GM18861 (cell line): ENCODE measurements at regions not wholly inside any gene's neighbourhood (a gene's known extent, or its start where the extent isn't known, plus 50 kb on each side); places are given as distances from the start of the nearest gene placed in this dataset.
"Not testable (repeated sequence)": the region's sequence is repeated elsewhere in the genome, so short reads cannot be mapped to it uniquely, and the experiment has no call there.

Experiments used
- ATAC-seq: cut with Tn5 transposase; IDR thresholded peaks from one replicate; pipeline ENCODE4 v1.9.1; 2021; ENCODE audit not compliant: unreplicated experiment

GRCh38 chr1:104136621-104137020 is 386.9 kb downstream of the AMY1C start:
- ATAC-seq: no peak

- ATAC-seq: no peak
Measured at GRCh38 chr1:104156738-104157137, 407.0 kb downstream of the AMY1C start.

- no peak for ATAC-seq
Measured at GRCh38 chr1:104163912-104164476, 414.3 kb downstream of the AMY1C start.

GRCh38 chr1:104172243-104172681 is 422.6 kb downstream of the AMY1C start:
- no peak for ATAC-seq

GRCh38 chr1:104182251-104182650 is 432.6 kb downstream of the AMY1C start:
- no peak for ATAC-seq

GRCh38 chr1:104189207-104189606 is 439.5 kb downstream of the AMY1C start:
- ATAC-seq: no peak

GRCh38 chr1:104190821-104191220 is 441.1 kb downstream of the AMY1C start:
- no peak for ATAC-seq

GRCh38 chr1:104195395-104195794 is 445.7 kb downstream of the AMY1C start:
- ATAC-seq: no peak

GRCh38 chr1:104196136-104196535 is 446.4 kb downstream of the AMY1C start:
- no peak for ATAC-seq

- no peak for ATAC-seq
Measured at GRCh38 chr1:104197516-104197915, 447.8 kb downstream of the AMY1C start.

- ATAC-seq: no peak
Measured at GRCh38 chr1:104212239-104212638, 462.5 kb downstream of the AMY1C start.

GRCh38 chr1:104217395-104217986 is 467.8 kb downstream of the AMY1C start:
- not testable (repeated sequence) for ATAC-seq

- ATAC-seq: no peak
Measured at GRCh38 chr1:104229860-104230259, 480.2 kb downstream of the AMY1C start.

GRCh38 chr1:104231676-104232075 is 482.0 kb downstream of the AMY1C start:
- ATAC-seq: no peak

- ATAC-seq: no peak
Measured at GRCh38 chr1:104235141-104235540, 485.4 kb downstream of the AMY1C start.

- no peak for ATAC-seq
Measured at GRCh38 chr1:104238991-104239390, 489.3 kb downstream of the AMY1C start.

GRCh38 chr1:104248385-104248784 is 498.7 kb downstream of the AMY1C start:
- ATAC-seq: no peak

GRCh38 chr1:104259481-104259880 is 509.8 kb downstream of the AMY1C start:
- ATAC-seq: no peak

GRCh38 chr1:104263110-104263509 is 513.4 kb downstream of the AMY1C start:
- ATAC-seq: not testable (repeated sequence)

- no peak for ATAC-seq
Measured at GRCh38 chr1:104264521-104264920, 514.8 kb downstream of the AMY1C start.

GRCh38 chr1:104265163-104265562 is 515.5 kb downstream of the AMY1C start:
- no peak for ATAC-seq

GRCh38 chr1:104266612-104267011 is 516.9 kb downstream of the AMY1C start:
- no peak for ATAC-seq

- not testable (repeated sequence) for ATAC-seq
Measured at GRCh38 chr1:104288322-104288721, 538.6 kb downstream of the AMY1C start.
